ENCODE measurements at regions not wholly inside any gene's neighbourhood (a gene's known extent, or its start where the extent isn't known, plus 50 kb on each side); places are given as distances from the start of the nearest gene placed in this dataset.

DNA sequence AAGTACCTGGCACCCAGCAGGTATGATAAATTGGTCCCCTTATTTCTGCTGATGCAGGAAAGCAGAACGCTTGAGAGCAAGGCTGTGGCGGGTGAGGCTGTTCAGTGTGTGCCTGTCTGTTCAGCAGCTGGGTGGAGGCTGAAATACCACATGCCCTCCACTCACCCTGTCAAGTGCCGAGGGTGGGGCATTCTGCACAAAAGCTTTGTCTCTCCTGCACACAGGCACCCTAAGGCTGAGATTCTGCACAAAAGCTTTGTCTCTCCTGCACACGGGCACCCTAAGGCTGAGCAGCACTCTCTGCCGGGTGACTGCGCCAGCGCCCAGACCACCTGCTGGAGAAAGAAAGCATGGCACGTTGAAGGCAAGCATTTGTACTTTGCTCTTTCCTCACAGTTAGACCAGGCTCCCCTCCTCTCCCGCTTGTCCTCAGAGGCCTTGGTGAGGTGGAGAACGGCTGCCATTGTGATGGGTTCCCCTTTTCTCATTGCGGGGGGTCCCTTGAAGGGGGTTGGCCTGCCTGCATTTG lies 97.5 kb downstream of the BDH1 start (continued):
- TF ChIP-seq PHF21A (CRISPR knock-in tag; IDR thresholded peaks at IDR 0.05) (no peak), ZNF713 (CRISPR knock-in tag; IDR thresholded peaks at IDR 0.05) (no peak; the same call in 1 of the 2 replicates), FOSL2 (CRISPR knock-in tag; IDR thresholded peaks at IDR 0.05) (0 out of 2 replicates have a peak, but pooled peaks have one; percentile 12), RBAK (CRISPR knock-in tag; IDR thresholded peaks at IDR 0.05) (no peak), HDAC2 (CRISPR knock-in tag; IDR thresholded peaks at IDR 0.05) (peak; percentile 72), ZNF549 (CRISPR knock-in tag; IDR thresholded peaks at IDR 0.05) (peak; percentile 62; the same call in 1 of the 2 replicates), PHF20 (CRISPR knock-in tag; IDR thresholded peaks at IDR 0.05) (no peak), ZNF326 (CRISPR knock-in tag; IDR thresholded peaks at IDR 0.05; ENCODE audit: borderline replicate concordance) (no peak), ARNTL (CRISPR knock-in tag; IDR thresholded peaks at IDR 0.05) (no peak), MXD4 (CRISPR knock-in tag; IDR thresholded peaks at IDR 0.05) (peak; percentile 50; the same call in 1 of the 2 replicates), ZBTB38 (CRISPR knock-in tag; IDR thresholded peaks at IDR 0.05) (peak; percentile 33; the same call in 1 of the 2 replicates), ZNF44 (CRISPR knock-in tag; IDR thresholded peaks at IDR 0.05) (peak; percentile 97), ZNF451 (CRISPR knock-in tag; IDR thresholded peaks at IDR 0.05) (peak; percentile 67; the same call in 1 of the 2 replicates), RBM22 (optimal IDR thresholded peaks at IDR 0.05; ENCODE audit: low read length) (peak; percentile 22)
- TF ChIP-seq, protein P1, sequence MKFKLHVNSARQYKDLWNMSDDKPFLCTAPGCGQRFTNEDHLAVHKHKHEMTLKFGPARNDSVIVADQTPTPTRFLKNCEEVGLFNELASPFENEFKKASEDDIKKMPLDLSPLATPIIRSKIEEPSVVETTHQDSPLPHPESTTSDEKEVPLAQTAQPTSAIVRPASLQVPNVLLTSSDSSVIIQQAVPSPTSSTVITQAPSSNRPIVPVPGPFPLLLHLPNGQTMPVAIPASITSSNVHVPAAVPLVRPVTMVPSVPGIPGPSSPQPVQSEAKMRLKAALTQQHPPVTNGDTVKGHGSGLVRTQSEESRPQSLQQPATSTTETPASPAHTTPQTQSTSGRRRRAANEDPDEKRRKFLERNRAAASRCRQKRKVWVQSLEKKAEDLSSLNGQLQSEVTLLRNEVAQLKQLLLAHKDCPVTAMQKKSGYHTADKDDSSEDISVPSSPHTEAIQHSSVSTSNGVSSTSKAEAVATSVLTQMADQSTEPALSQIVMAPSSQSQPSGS (CRISPR knock-in tag; IDR thresholded peaks at IDR 0.05), result peak; percentile 62; the same call in 1 of the 2 replicates
- TF ChIP-seq, protein P2, sequence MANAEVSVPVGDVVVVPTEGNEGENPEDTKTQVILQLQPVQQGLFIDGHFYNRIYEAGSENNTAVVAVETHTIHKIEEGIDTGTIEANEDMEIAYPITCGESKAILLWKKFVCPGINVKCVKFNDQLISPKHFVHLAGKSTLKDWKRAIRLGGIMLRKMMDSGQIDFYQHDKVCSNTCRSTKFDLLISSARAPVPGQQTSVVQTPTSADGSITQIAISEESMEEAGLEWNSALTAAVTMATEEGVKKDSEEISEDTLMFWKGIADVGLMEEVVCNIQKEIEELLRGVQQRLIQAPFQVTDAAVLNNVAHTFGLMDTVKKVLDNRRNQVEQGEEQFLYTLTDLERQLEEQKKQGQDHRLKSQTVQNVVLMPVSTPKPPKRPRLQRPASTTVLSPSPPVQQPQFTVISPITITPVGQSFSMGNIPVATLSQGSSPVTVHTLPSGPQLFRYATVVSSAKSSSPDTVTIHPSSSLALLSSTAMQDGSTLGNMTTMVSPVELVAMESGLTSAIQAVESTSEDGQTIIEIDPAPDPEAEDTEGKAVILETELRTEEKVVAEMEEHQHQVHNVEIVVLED (CRISPR knock-in tag; IDR thresholded peaks at IDR 0.05; ENCODE audit: borderline replicate concordance), result no peak
- TF ChIP-seq, protein P3, sequence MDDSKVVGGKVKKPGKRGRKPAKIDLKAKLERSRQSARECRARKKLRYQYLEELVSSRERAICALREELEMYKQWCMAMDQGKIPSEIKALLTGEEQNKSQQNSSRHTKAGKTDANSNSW (CRISPR knock-in tag; IDR thresholded peaks at IDR 0.05; ENCODE audit: borderline replicate concordance), result no peak
- TF ChIP-seq, protein P4, sequence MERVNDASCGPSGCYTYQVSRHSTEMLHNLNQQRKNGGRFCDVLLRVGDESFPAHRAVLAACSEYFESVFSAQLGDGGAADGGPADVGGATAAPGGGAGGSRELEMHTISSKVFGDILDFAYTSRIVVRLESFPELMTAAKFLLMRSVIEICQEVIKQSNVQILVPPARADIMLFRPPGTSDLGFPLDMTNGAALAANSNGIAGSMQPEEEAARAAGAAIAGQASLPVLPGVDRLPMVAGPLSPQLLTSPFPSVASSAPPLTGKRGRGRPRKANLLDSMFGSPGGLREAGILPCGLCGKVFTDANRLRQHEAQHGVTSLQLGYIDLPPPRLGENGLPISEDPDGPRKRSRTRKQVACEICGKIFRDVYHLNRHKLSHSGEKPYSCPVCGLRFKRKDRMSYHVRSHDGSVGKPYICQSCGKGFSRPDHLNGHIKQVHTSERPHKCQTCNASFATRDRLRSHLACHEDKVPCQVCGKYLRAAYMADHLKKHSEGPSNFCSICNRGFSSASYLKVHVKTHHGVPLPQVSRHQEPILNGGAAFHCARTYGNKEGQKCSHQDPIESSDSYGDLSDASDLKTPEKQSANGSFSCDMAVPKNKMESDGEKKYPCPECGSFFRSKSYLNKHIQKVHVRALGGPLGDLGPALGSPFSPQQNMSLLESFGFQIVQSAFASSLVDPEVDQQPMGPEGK (CRISPR knock-in tag; IDR thresholded peaks at IDR 0.05), result peak; percentile 69
- TF ChIP-seq, protein P5, sequence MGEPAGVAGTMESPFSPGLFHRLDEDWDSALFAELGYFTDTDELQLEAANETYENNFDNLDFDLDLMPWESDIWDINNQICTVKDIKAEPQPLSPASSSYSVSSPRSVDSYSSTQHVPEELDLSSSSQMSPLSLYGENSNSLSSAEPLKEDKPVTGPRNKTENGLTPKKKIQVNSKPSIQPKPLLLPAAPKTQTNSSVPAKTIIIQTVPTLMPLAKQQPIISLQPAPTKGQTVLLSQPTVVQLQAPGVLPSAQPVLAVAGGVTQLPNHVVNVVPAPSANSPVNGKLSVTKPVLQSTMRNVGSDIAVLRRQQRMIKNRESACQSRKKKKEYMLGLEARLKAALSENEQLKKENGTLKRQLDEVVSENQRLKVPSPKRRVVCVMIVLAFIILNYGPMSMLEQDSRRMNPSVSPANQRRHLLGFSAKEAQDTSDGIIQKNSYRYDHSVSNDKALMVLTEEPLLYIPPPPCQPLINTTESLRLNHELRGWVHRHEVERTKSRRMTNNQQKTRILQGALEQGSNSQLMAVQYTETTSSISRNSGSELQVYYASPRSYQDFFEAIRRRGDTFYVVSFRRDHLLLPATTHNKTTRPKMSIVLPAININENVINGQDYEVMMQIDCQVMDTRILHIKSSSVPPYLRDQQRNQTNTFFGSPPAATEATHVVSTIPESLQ (CRISPR knock-in tag; conservative IDR thresholded peaks at IDR 0.05), result no peak
- TF ChIP-seq, protein P6, sequence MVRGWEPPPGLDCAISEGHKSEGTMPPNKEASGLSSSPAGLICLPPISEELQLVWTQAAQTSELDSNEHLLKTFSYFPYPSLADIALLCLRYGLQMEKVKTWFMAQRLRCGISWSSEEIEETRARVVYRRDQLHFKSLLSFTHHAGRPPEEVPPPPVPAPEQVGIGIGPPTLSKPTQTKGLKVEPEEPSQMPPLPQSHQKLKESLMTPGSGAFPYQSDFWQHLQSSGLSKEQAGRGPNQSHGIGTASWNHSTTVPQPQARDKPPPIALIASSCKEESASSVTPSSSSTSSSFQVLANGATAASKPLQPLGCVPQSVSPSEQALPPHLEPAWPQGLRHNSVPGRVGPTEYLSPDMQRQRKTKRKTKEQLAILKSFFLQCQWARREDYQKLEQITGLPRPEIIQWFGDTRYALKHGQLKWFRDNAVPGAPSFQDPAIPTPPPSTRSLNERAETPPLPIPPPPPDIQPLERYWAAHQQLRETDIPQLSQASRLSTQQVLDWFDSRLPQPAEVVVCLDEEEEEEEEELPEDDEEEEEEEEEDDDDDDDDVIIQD (CRISPR knock-in tag; IDR thresholded peaks at IDR 0.05; ENCODE audit: low read depth), result peak; percentile 56; the same call in 1 of the 2 replicates

Data from HepG2 (cell line).